ENCODE measurements at regions not wholly inside any gene's neighbourhood (a gene's known extent, or its start where the extent isn't known, plus 50 kb on each side); places are given as distances from the start of the nearest gene placed in this dataset.

DNA sequence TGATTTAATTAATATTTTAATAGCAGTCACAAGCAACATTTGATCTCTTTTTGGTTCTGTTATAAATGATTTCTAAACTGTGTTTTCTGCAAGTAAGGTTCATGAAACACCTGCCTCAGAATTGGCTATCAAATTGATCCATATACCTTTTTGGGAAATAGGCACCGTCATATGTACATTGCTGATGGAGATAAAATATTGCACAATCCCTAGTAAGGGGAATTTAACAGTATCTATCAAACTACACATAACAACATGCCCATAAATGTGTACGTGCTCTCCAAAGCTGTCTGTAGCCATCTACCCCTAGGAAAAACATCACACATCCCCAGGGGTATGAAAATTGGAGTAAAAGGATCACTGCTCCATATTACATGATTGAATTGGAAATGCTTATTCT lies 167.3 kb upstream of the CPNE8 start (continued):
- TF ChIP-seq, protein P1, sequence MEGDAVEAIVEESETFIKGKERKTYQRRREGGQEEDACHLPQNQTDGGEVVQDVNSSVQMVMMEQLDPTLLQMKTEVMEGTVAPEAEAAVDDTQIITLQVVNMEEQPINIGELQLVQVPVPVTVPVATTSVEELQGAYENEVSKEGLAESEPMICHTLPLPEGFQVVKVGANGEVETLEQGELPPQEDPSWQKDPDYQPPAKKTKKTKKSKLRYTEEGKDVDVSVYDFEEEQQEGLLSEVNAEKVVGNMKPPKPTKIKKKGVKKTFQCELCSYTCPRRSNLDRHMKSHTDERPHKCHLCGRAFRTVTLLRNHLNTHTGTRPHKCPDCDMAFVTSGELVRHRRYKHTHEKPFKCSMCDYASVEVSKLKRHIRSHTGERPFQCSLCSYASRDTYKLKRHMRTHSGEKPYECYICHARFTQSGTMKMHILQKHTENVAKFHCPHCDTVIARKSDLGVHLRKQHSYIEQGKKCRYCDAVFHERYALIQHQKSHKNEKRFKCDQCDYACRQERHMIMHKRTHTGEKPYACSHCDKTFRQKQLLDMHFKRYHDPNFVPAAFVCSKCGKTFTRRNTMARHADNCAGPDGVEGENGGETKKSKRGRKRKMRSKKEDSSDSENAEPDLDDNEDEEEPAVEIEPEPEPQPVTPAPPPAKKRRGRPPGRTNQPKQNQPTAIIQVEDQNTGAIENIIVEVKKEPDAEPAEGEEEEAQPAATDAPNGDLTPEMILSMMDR (IDR thresholded peaks at IDR 0.05; ENCODE audit: low read depth, low read length, missing input control): no peak

DNA sequence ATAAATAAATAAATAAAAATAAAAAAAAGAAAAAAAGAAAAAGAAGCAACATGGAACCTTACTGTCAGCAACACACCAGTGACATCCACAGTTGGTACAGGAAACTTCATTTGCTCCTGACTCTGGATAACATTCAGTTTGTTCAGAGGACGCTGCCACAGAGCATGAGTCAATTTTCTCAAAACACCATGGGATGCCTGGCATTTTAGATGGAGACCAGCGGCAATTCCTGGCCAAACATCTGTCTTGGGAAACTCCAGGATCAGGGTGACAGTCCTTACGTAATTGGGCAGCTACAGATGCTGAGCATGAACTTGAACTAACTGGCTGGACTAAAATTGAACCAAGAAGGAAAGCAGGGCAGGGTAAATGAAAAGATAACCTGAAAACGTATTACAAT lies 166.2 kb upstream of the CPNE8 start:
- Histone ChIP-seq H3K36me3 (ENCODE audit: control insufficient read depth in 4 of 4, insufficient read depth in 3 of 4, low read depth in 1 of 4, low read length in 3 of 4) (no peaks in the 10 kb centered on the region), H3K4me3 (ENCODE audit: low read depth in 1 of 3, low read length in 3 of 3) (no peak overlapping the region), H3K27ac (ENCODE audit: low read depth in 1 of 2, low read length in 2 of 2) (no peak overlapping the region), H3K9ac (ENCODE audit: low read depth in 1 of 2, low read length in 2 of 2) (no peak overlapping the region), H3K4me1 (ENCODE audit: control insufficient read depth in 4 of 4, insufficient read depth in 4 of 4, low read length in 3 of 4) (no peaks in the 10 kb centered on the region), H3K9me3 (ENCODE audit: control insufficient read depth in 4 of 4, low read length in 3 of 4) (no peaks in the 10 kb centered on the region), H3K27me3 (ENCODE audit: control insufficient read depth in 4 of 4, insufficient read depth in 4 of 4, low read length in 3 of 4) (no peaks in the 10 kb centered on the region)
- no peak for DNase-seq (ENCODE audit: low spot score)
- 60% methylated on average over 4 of the region's 4 CpGs for WGBS
- no peak for TF ChIP-seq GABPA (IDR thresholded peaks at IDR 0.05 in 1 of 2, conservative IDR thresholded peaks at IDR 0.05 in 1 of 2)
- TF ChIP-seq, protein P2, sequence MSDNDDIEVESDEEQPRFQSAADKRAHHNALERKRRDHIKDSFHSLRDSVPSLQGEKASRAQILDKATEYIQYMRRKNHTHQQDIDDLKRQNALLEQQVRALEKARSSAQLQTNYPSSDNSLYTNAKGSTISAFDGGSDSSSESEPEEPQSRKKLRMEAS (IDR thresholded peaks at IDR 0.05): no peak

DNA sequence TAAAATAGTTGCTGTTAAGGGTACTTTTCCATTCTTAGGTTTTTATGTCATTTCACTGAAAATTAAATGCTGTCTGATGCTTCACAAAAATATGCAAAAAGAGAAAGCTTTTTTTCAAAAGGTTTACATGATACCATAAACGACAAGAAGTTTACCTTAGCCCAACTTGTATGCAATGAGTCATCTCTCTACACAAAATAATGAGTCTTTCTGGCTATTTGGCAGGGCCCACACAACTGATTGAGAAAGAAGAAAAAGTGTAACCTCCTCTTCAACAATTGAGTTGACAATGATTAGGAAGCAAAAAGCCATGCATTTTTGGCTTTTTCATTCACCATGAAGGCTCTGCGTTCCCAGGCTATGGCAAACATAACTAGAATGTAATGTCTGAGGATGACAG lies 165.4 kb upstream of the CPNE8 start:
- Histone ChIP-seq H3K4me1 (ENCODE audit: control insufficient read depth in 4 of 4, insufficient read depth in 4 of 4, low read length in 3 of 4) (no peaks in the 10 kb centered on the region), H3K9ac (ENCODE audit: low read depth in 1 of 2, low read length in 2 of 2) (no peak overlapping the region), H3K4me3 (ENCODE audit: low read depth in 1 of 3, low read length in 3 of 3) (no peak overlapping the region), H3K27me3 (ENCODE audit: control insufficient read depth in 4 of 4, insufficient read depth in 4 of 4, low read length in 3 of 4) (no peaks in the 10 kb centered on the region), H3K36me3 (ENCODE audit: control insufficient read depth in 4 of 4, insufficient read depth in 3 of 4, low read depth in 1 of 4, low read length in 3 of 4) (no peaks in the 10 kb centered on the region), H3K27ac (ENCODE audit: low read depth in 1 of 2, low read length in 2 of 2) (no peak overlapping the region), H3K9me3 (ENCODE audit: control insufficient read depth in 4 of 4, low read length in 3 of 4) (no peaks in the 10 kb centered on the region)
- no peak for DNase-seq (ENCODE audit: low spot score)
- WGBS: 63% methylated on average over 2 of the region's 2 CpGs
- TF ChIP-seq RAD21 (IDR thresholded peaks at IDR 0.05): no peak
- no peak for TF ChIP-seq FOXA2 (IDR thresholded peaks at IDR 0.05)
- TF ChIP-seq GABPA (IDR thresholded peaks at IDR 0.05 in 1 of 2, conservative IDR thresholded peaks at IDR 0.05 in 1 of 2): no peak
- TF ChIP-seq, protein P3, sequence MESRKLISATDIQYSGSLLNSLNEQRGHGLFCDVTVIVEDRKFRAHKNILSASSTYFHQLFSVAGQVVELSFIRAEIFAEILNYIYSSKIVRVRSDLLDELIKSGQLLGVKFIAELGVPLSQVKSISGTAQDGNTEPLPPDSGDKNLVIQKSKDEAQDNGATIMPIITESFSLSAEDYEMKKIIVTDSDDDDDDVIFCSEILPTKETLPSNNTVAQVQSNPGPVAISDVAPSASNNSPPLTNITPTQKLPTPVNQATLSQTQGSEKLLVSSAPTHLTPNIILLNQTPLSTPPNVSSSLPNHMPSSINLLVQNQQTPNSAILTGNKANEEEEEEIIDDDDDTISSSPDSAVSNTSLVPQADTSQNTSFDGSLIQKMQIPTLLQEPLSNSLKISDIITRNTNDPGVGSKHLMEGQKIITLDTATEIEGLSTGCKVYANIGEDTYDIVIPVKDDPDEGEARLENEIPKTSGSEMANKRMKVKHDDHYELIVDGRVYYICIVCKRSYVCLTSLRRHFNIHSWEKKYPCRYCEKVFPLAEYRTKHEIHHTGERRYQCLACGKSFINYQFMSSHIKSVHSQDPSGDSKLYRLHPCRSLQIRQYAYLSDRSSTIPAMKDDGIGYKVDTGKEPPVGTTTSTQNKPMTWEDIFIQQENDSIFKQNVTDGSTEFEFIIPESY (IDR thresholded peaks at IDR 0.05): no peak
- TF ChIP-seq TAF1 (conservative IDR thresholded peaks at IDR 0.05): no peak
- TF ChIP-seq EGR1 (IDR thresholded peaks at IDR 0.05; ENCODE audit: low read depth in 2 of 2): no peak
- TF ChIP-seq, protein P4, sequence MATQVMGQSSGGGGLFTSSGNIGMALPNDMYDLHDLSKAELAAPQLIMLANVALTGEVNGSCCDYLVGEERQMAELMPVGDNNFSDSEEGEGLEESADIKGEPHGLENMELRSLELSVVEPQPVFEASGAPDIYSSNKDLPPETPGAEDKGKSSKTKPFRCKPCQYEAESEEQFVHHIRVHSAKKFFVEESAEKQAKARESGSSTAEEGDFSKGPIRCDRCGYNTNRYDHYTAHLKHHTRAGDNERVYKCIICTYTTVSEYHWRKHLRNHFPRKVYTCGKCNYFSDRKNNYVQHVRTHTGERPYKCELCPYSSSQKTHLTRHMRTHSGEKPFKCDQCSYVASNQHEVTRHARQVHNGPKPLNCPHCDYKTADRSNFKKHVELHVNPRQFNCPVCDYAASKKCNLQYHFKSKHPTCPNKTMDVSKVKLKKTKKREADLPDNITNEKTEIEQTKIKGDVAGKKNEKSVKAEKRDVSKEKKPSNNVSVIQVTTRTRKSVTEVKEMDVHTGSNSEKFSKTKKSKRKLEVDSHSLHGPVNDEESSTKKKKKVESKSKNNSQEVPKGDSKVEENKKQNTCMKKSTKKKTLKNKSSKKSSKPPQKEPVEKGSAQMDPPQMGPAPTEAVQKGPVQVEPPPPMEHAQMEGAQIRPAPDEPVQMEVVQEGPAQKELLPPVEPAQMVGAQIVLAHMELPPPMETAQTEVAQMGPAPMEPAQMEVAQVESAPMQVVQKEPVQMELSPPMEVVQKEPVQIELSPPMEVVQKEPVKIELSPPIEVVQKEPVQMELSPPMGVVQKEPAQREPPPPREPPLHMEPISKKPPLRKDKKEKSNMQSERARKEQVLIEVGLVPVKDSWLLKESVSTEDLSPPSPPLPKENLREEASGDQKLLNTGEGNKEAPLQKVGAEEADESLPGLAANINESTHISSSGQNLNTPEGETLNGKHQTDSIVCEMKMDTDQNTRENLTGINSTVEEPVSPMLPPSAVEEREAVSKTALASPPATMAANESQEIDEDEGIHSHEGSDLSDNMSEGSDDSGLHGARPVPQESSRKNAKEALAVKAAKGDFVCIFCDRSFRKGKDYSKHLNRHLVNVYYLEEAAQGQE (IDR thresholded peaks at IDR 0.05): no peak
- TF ChIP-seq, protein P2 (IDR thresholded peaks at IDR 0.05): no peak
- no peak for TF ChIP-seq NR2F2 (IDR thresholded peaks at IDR 0.05)

Measured in liver (tissue), 8 donors.